Keratinocyte (primary cell): ENCODE measurements at regions not wholly inside any gene's neighbourhood (a gene's known extent, or its start where the extent isn't known, plus 50 kb on each side); places are given as distances from the start of the nearest gene placed in this dataset.

ENCODE experiments used
- CTCF ChIP-seq, 3 experiments: IDR thresholded peaks in 1 of 3; conservative IDR thresholded peaks in 1 of 3; optimal IDR thresholded peaks in 1 of 3; 2 replicates in 2 of 3; 3 replicates in 1 of 3; pipeline versions ENCODE3 to v1.5.1; 2011; ENCODE audit warnings: low read length in 3 of 3, mild to moderate bottlenecking in 3 of 3, moderate library complexity in 2 of 3, control low read depth in 1 of 3, inconsistent platforms in 1 of 3; ENCODE audit not compliant: insufficient read depth in 2 of 3; ENCODE audit errors: extremely low read depth in 1 of 3
- EZH2 ChIP-seq: IDR thresholded peaks from one replicate; pipeline ENCODE4 v1.6.1; 2012; ENCODE audit warnings: inconsistent platforms, mild to moderate bottlenecking, low read length, moderate library complexity

DNA sequence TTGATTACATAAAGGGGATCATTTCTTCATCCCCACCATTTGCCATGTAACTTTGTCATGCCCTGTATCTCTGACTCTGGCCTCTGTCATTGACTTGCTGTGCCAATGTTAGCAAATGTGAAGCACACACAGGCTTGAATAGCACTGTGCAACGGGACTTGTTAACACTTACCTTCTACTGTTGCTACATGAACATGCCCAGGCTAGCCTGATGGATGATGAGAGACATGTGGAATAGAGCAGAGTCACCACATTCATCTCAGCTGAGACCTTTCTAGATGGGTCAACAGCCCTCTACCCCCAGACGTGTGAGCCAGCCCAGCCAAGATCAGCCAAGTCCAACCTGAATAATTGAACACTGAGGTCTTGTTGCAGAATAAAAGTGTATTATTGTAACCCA lies 162.1 kb upstream of the SALL1 start:
- TF ChIP-seq CTCF (optimal IDR thresholded peaks at IDR 0.05 in 1 of 3, IDR thresholded peaks at IDR 0.05 in 1 of 3, conservative IDR thresholded peaks at IDR 0.05 in 1 of 3; ENCODE audit: extremely low read depth in 1 of 3, insufficient read depth in 2 of 3, low read length in 3 of 3) (no peak), EZH2 (no peak)
